HG02588 (cell line): ENCODE measurements at regions not wholly inside any gene's neighbourhood (a gene's known extent, or its start where the extent isn't known, plus 50 kb on each side); places are given as distances from the start of the nearest gene placed in this dataset.
"Not testable (repeated sequence)": the region's sequence is repeated elsewhere in the genome, so short reads cannot be mapped to it uniquely, and the experiment has no call there.

Experiments used
- ATAC-seq: cut with Tn5 transposase; IDR thresholded peaks from one replicate; pipeline ENCODE4 v1.9.1; 2021; ENCODE audit warnings: mild to moderate bottlenecking, moderate library complexity; ENCODE audit not compliant: unreplicated experiment

- ATAC-seq = no peak
Measured at GRCh38 chr2:228535396-228535795, 353.9 kb upstream of the SPHKAP start.

GRCh38 chr2:228533156-228533555 is 351.7 kb upstream of the SPHKAP start:
- no peak for ATAC-seq

DNA sequence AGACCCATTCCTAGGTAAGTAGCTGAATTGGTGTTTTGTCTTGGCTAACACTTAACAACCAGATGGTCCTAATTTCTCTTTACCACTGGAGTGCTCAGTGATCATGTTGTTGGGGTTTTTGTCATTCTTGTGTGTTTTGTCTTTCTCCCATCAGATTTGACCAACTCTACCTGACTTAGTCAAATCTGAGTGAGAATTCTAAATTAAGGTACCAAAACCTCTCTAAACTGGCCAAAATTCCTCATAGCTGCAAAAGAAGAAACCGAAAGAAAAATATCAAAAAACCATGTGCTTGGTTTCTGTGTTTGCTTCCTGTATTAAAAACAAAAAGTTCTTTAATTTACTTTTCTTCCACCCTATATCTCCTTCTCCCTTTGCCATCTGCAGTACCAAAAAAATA is 350.7 kb upstream of the SPHKAP start:
- ATAC-seq = no peak

DNA sequence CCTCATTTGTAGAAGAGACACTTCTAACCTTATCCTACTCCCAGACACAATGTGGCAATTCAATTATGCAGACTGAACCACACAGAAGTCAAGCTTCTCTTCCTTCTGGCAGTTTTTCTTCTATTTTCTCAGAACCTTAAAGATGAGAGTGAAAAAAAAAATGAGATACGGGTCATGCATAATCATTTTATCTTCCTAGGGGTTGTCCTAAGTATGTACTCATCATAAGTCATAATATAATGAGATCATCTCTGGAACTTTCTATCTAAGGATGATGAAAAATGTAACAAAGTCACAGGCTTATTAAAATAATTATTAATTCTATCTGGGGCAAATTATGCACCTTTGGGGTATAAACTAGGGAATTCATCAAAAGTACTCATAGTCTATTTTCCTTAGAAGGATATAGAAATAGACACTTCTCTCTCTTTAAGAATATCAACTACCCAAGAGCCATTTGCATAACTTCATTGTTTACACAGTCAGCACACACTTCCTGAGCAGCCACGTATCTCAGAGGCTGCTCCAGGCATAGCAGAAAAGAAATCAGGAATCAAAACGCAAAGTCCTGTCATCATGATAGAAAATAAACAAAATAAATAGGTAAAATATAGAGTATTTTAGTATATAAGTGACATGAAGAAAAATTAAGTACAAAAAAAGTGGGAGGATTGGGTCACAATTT is 345.9 kb upstream of the SPHKAP start:
- no peak for ATAC-seq

DNA sequence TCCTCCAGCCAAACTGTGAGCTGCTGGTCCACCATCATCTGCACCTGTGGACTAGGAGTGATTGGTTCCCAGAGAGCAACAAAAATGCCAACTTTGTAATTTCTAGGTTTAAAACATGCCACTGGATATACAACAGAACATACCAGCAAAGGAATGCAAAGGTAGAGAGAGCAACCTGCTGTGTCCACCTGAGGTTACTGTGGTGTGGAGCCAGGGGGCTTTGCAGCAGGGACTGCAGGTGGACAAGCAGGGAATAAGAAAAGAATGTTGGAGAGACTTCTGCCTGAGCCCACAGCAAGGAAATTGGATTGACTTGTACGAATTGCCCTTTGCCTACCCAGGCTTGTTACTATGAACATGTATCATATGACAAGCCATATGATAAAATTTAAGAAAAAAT is 345.2 kb upstream of the SPHKAP start:
- no peak for ATAC-seq

- no peak for ATAC-seq
Measured at GRCh38 chr2:228522977-228523376, 341.5 kb upstream of the SPHKAP start.

DNA sequence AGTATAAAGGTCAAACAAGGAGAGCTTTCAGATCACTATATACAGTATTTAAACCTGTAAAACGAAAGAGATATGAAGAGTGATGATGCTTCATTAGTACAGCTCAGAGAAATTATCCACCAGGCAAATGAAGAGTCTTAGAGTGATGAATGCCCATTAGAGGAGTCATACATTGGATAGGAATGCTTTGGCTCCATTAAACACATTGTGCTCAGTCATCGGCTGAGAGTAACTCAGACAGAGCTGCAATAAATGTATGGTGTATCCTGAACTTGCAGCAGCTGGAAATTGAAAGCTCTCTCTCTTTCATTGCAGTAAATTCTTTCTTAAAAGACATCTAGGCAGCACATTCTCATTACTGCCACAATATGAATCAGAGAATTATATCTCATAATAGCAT is 340.8 kb upstream of the SPHKAP start:
- no peak for ATAC-seq

DNA sequence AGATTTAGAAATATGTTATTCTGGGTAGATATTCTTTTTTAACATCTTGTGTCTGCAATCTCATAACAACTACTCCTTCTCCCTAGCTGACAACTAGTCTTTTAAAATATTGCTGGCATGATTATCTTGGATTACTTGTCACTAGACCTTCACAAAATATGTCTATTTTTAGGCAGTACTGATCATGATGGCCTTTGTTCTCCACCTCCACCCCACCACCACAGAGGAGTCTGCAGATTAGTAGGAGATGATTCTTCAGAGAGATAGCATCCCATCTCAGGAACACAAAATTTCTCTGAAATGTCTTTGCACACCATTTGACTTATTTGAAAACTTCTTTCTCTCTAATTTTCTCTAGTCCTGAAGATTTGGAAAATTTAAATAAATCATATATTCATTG is 338.1 kb upstream of the SPHKAP start:
- no peak for ATAC-seq

DNA sequence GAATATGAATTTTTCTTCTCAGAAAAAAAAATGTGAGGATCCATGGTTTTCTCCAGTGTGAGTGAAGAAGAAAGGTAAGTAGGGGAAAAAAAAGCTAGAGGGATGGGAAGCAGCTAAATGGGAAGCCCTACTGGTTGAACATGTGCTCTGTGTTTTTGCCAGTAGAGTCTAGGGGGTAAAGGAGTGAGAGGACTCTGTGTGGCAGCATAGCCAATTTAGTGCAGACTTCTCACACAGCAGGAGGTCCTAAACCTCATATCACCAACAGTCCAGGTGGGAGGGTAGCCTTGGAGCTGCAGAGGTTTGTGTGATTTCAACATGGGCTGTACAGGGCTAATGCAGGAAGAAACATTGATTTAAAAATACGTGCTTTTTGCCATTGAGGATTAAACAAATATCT is 334.5 kb upstream of the SPHKAP start:
- no peak for ATAC-seq

- ATAC-seq = not testable (repeated sequence)
Measured at GRCh38 chr2:228513480-228513879, 332.0 kb upstream of the SPHKAP start.

DNA sequence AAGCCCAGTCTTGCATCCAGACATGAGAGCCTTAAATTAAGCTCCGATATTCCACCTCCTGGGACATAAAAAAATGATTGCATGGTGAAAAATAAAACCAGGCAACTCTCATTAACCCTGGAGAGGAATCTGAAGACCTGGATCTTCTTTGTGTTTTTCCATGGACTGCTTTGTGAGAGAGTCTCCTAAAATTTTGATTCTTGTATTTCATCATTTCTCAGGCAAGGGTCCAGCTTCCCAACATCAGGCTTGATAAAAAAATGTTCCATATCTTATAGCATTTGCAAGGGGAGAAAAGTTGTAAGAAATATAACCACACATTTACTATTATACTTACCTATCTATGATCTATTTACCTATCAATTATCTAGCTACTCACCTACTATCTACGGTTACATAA is 327.5 kb upstream of the SPHKAP start:
- ATAC-seq = no peak

GRCh38 chr2:228507870-228508269 is 326.4 kb upstream of the SPHKAP start:
- no peak for ATAC-seq

DNA sequence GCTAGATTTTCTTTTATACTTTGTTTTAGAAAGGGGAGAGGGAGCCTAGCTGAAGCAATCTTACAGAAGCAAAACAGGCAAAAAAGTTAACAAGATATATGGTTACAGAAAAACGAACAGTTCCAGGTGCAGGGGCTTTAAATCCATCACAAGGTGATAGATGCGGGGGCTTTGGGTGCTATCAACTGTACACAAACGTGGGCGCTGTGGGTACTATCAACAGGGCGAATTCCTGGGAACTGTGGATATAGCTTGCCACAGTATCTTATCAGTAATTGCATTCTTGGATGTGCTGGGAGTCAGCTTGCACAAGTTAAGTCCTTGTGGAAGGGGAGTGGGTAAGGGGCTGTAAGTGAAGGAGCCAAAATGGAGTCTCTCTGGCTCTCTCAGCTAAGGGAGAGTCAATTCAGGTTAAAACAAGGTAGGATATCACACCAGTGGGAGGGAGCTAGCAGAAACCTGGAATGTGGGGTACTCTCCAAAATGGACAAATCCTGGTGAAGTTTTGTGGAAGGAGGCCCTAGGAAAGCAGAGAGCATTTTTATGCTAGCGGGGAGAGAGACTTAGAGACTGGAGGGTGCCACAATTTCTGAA is 325.8 kb upstream of the SPHKAP start:
- no peak for ATAC-seq

GRCh38 chr2:228503731-228504130 is 322.2 kb upstream of the SPHKAP start:
- ATAC-seq = no peak

DNA sequence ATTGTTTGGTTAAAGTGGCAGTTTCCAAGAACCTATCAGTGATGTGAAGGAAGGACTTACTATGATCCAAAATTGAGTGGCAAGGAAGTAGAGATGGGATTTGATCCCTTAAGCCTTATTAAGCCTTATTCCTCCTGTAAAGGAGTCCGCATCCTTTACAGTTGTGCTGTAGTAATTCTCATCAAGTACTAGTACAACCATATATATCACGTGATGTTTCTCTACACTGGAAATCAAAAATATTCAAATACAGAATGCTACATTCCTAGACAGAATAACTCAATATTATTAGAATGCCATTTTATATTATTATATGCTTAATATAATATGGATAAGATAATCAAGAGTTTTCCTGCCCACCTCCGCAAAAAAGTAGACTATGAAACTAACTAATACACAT is 312.4 kb upstream of the SPHKAP start:
- no peak for ATAC-seq

GRCh38 chr2:228479014-228479413 is 297.5 kb upstream of the SPHKAP start:
- no peak for ATAC-seq

DNA sequence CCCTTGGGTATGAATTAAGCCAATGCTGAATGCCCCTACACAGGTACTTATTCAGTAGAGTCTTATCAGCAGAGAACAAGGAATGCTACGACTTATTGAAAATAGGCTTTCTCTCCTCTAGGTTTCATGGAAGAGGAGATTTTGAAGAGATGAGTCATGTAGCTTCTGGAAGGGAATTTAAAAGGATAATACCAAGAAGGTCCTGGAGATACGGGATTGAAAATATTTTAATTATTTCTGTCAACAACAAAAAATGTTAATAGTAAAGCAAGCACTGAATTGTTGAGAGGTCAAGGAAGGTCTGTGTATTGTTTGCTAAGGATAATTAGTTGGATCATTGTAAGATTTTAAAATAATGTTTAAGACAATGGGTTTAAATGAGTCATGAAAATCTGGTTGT is 293.0 kb upstream of the SPHKAP start:
- ATAC-seq = no peak

DNA sequence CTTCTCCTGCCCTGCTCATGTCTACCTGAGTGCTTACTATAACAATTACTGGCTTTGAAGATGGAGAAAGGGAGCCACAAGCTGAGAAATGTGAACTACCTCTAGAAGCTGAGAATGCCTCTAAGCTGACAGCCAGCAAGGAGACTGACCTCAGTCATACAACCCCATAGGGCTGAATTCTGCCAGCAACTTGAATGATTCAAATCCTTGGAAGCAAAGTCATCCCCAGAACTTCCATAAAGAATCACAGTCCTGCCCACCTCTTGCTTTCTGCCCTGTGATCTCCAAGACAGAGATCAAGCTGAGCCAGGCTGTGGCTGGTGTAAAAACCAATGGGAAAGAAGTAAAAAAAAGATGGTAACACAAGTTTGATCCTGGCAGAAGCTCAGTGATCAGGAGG is 288.2 kb upstream of the SPHKAP start:
- no peak for ATAC-seq

DNA sequence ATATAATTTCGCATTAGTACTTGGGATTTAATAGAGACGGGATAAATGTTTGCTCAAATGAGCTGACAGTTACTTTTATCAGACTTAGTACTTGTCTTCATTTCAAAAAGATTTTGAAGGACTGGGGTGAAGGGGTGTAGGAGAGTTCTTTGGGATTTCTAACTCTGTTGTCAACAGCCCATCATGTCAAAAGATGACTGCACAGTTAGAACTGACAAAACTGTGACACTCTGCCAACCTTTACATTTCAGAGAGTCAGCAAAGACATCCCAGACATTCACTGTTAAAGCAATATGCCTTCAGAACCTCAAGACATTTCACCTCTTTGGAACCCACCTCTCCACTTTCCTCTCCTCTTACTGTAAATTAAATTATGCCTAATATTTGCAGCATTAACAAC is 285.4 kb upstream of the SPHKAP start:
- no peak for ATAC-seq

GRCh38 chr2:228465408-228465807 is 283.9 kb upstream of the SPHKAP start:
- no peak for ATAC-seq

DNA sequence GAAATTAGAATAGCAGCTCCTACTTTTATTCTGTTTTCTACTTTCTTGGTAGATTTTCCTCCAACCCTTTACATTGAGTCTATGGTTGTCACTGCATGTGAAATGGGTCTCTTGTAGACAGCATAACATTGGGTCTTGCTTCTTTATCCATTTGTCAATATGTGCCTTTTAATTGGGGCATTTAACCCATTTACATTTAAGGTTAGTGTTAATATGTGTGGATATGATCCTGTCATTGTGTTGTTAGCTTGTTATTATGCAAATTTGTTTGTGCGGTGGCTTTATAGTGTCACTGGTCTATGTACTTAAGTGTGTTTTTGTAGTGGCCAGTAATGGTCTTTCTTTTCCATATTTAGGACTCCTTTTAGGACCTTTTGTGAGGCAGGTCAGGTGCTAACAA is 276.9 kb upstream of the SPHKAP start:
- no peak for ATAC-seq

DNA sequence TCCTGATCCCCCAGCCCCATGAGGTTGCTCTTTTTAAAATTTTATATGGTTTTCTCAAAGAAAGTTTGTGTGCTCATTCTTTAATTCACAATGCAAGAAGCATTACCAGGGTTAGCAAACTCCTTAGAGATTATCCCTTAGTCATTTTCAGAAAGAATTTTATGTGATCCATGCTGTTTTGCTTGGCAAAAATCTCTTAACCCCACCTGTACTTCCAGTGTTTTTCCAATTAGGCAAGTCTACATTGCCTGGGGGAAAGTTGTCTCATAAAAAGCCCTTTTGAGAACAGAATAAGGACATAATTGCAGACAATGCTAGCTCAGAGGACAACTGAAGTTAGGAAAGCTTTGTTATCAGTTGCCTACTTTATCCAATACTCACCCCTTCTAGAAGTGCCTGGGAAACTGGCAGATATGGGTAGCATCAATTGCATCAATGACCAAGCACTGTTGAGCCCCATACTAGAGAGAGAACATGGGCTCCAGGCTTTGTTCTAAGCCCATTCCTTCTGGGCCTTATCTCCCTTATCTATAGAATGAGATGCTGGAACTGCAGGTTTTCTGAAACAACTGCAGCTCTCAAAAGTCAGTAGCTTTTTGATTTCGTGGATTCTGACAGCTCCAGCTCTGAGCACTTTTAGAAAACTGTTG is 265.9 kb upstream of the SPHKAP start:
- ATAC-seq = no peak

DNA sequence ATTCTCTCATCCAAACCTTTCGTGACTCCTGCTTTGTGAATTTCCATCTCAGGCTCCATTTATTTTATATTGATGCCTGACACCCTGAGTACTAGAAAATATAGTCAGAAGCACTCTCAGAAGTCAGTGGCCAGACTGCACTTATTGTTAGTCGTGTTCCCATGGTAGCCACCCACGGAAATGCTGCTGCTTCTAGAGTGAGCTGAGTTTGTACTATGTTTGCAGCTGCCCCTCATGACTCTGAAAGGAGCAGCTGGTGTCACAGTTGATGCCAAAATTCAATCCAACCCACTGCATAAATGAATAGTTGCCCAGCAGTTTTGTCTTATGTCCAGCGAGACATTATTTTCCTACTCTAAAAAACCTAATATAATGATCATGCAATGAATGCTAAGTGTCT is 265.2 kb upstream of the SPHKAP start:
- no peak for ATAC-seq
